Loucy (cell line): ENCODE measurements at regions not wholly inside any gene's neighbourhood (a gene's known extent, or its start where the extent isn't known, plus 50 kb on each side); places are given as distances from the start of the nearest gene placed in this dataset.

ENCODE experiments used
- CTCF ChIP-seq: fragments of 200-600 bp; sonication (generic); conservative IDR thresholded peaks from 2 replicates; pipeline ENCODE4 v1.5.1; 2014; ENCODE audit warnings: mild to moderate bottlenecking, antibody characterized with exemption, low read length
- EZH2phosphoT487 ChIP-seq: fragments of 200-600 bp; IDR thresholded peaks from 2 replicates; pipeline ENCODE4 v1.6.1; 2018; ENCODE audit warnings: antibody characterized with exemption, mild to moderate bottlenecking, moderate library complexity, borderline replicate concordance

DNA sequence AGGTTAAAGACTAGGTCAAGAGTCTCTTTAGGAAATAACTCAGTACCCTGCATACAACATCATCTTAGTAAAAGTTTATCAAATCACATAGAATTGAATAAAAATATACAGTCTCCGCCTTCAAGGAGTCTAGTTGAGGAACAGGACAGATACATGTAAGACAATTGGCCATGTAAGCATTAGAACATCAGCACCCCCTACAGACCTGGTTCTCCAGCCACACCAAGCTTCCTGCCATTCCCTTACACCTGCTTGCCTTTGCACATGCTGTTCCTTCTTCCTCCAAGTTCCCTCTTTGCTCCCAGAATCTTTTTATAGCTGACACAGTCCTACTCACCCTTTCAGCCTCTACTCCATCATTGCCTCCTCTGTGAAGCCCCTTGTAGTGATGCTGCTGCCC, 187.8 kb upstream of the LRFN2 start:
- TF ChIP-seq CTCF (peak; percentile 69), EZH2phosphoT487 (no peak)
